Mesenteric fat pad (tissue), 1 donor: ENCODE measurements at regions not wholly inside any gene's neighbourhood (a gene's known extent, or its start where the extent isn't known, plus 50 kb on each side); places are given as distances from the start of the nearest gene placed in this dataset.

Source experiments
- DNase-seq: peaks from one replicate; pipeline ENCODE4 v3.0.0-alpha.2; 2020; ENCODE audit warnings: low spot score
- donor health status: DM: yes; HTN: yes; CAD: no.

DNA sequence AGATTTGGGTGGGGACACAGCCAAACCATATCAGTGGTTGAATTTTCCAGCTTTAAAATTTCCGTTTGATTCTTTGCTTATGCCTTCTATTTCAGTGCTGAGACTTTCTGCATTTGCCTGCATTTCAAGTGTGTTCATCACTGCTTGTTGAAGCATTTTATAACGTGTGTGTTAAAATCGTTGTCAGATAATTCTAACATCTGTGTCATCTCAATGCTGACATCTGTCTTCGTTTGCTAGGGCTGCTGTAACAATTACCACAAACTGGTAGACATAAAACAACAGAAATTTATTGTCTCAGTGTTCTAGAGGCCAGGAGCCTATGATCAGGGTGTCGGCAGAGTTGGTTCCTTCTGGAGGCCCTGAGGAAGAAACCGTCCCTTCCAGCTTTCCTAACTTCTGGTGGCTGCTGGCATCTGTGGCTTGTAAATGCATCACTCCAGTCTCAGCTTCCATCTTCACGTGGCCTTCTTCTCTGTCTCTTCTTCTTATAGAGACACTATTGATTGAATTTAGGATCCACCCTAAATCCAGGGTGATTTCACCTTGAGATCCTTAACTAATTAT lies 71.1 kb upstream of the SDK1 start:
- DNase-seq, result no peak

DNA sequence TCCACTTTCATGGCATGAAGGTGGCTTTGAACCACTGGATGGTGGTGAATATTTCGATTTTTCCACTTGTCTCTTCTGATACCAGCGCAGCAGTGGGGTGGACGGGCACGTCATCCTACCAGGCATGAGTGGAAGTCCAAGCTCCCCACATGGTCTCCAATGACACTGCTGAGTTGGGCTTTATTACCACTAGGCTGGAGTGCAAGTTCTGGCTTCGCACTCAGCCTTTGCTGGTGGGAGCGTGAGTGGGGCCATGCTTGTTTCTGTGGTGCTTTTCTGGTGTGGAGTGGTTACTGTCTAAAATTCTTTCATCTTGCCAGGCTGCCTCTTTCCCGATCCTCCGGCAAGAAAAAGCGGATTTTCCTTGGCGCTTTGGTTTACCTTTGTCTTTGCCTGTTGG lies 70.1 kb upstream of the SDK1 start:
- DNase-seq, result peak; percentile 60

GRCh38 chr7:3232228-3232627 lies 68.8 kb upstream of the SDK1 start:
- no peak for DNase-seq

DNA sequence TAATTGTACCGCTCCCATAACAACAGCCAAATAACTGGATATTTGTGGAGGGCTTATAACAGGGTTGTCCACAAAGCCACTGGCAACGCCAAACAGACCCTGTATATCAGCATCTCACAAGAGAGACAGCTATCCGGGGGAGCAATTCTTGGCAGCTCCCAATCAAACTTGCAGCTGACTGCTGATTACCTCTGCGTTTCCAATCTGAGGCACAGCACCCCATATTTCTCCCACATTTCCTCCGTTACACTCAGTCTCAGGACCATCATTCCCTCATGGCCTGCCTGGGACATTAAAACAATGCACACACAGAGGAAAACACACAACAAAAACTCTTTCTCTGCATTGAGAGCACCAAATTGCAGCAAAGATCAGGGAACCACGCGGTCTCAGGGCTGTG lies 67.8 kb upstream of the SDK1 start:
- no peak for DNase-seq

GRCh38 chr7:3234051-3234450 lies 67.0 kb upstream of the SDK1 start:
- DNase-seq, result peak; percentile 65

GRCh38 chr7:3234851-3235250 lies 66.2 kb upstream of the SDK1 start:
- DNase-seq, result peak; percentile 39

DNA sequence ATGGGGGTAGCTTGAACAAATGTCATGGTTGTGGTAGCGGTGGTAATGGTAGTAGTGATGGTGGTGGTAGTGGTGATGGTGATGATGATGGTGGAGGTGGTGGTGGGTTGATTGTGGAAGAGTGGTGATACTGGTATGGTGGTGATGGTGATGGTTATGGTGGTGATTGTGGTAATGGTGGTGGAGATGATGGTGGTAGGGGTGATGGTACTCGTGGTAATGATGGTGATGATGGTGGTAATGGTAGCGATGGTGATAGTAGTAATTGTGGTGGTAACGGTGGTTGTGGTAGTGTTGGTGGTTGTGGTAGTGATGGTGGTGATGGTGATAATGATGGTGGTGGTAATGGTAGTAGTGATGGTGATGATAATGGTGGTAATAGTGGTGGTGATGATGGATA lies 65.7 kb upstream of the SDK1 start:
- DNase-seq, result no peak

- no peak for DNase-seq
These were observed 64.8 kb upstream of the SDK1 start for GRCh38 chr7:3236268-3236667.

DNA sequence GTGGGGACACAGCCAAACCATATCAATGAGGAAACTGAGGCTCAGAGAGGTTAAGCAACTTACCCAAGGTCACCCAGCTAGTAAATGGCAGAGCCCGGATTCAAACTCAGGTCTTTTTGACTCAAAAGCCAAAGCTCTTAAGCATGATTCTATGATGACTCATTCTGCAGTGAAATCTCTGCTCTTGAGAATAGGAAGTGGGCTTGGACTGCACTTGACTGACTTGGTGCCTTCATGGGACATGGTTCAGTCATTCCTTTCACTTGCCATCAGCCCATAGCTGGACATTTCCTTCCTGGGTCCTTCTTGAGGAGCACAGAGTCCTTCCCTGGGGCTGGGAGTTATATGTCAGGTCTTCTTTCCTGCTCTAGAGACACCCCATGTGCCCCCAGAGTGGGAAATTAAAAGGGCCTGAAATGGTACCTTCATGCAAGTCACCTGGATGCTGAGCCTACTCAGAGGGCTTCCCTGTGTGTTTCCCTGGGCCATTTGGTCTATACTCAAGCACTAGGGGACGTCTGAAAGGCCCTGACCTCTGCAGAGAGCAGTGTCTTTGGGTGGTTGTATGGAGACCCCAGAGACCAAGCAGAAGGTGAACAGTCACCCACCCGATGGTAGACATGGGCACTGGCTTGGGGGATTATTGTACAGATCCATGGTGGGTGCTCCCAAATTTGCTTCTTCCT lies 62.4 kb upstream of the SDK1 start:
- peak; percentile 45 for DNase-seq

DNA sequence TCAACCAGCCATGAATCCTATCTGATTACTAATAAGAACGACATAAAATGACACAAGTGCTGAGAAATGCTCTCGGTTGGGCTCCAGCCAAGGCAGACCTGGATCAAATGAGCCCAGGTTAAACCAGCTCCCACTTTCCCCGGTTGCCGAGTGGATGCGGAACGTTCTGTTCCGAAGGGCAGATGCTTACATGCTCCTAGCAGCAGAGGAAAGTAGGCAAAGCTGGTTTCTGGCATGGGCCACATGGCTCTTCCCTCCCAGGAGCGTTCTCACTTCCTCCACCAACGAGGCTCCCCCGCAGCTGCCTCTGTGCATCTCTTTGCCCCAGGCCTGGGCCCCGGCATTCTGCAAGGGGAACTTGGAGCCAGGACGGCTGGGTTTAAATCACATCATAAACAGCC lies 61.8 kb upstream of the SDK1 start:
- DNase-seq, result no peak

DNA sequence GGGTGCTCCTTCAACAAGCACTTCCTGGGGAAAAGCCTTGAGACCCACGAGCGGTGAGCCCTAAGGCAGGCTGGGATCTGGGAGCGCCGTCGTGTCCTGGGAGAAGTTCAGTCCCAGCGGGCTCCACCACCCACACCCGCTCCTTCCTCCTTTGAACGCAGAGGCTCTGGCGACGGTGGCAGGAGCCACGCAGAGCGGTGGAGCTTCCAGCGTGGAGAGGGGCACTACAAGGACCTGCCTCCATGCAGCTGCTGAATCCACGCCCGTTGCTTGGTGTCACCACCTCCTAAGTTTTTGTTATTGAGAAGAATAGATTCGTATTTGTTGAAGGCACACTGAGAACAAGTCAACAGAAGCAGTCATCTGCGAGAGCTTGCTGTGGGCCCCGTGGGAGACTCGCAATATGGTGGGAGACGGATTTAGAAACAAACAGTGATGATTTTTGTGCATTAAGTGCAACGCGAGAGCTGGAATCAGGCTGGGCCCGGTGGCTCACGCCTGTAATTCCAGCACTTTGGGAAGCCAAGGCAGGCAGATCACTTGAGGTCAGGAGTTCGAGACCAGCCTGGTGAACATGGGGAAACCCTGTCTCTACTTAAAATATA lies 60.1 kb upstream of the SDK1 start:
- no peak for DNase-seq

- DNase-seq, result no peak
These were observed 59.3 kb upstream of the SDK1 start for GRCh38 chr7:3241686-3242258.

DNA sequence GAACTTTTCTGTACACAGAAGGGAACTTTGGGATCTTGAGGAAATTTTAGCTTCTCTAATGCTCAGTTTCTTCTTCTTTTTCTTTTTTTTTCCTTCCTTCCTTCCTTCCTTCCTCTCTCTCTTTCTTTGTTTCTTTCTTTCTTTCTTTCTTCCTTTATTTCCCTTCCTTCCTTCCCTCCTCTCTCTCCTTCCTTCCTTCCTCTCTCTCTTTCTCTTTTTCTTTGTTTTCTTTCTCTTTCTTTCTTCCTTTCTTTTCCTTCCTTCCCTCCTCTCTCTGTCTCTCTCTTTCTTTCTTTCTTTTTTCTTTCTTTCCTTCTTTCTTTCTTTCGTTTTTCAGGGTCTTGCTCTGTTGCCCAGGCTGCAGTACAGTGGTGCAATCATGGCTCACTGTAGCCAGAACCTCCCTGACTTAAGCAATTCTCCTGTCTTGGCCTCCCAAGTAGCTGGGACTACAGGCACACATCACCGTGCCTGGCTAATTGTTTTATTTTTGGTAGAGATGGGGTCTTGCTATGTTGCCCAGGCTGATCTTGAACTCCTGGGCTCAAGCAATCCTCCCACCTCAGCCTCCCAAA lies 58.6 kb upstream of the SDK1 start:
- DNase-seq, result no peak

DNA sequence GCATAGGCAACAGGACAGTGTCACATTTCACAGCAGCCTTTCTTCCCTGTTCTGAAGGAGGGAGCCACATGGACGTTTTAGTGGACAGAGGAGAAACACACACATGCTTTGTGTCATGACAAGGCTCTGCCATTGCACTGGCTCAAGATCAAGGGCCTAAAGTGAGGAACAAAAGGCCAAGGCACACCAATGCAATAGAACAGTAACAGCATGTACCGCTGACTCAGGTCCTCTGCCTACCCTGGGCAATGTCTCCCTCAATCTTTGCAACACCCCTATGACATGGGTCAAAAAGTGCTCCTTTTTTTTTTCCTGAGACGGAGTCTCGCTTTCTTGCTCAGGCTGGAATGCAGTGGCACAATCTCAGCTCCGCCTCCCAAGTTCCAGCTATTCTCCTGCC lies 57.8 kb upstream of the SDK1 start:
- DNase-seq, result no peak

GRCh38 chr7:3243680-3244079 lies 57.4 kb upstream of the SDK1 start:
- DNase-seq, result no peak

DNA sequence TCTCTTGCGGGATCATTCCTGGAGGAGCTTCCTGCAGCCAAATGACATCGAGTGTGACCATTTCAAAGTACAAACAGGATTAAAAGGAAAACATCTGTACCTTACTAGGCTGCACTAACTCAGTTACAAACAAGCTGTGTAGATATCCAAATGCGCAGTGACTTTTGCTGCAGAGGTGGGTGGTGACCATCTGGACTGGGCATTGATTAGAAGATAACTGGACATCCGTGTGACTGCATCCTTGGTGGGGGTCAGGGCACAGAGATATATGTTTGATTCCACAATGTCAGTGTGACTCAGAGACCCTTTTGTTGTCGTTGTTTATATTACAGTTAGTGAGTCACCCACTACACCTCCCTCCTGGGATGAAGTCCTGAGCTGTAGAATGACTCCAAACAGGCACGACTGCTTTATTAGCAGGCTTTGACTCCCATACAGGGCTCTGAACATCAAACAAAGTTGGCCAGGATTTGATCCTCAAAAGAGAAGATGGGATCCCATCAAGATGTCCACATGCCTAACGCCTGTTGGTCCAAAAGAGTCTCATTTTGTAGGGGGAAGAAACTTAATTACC lies 56.7 kb upstream of the SDK1 start:
- no peak for DNase-seq

DNA sequence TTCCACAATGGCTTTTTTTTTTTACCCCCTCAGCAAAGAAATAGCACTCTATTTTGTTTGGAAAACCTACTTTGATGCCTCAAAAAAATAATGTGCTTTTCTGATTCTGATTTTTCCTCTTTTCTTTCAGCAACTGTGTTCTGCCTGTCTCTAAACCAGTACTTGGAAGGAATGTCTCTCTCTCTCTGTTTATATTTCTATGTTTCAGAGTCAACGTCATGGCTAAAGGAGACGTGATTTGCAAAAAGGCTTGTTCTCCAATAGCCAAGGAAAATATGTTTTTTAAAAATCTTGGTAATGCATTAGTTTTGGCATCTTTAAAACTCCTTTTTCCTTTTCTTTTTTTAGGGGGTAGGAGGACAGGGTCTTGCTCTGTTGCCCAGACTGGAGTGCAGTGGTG lies 56.0 kb upstream of the SDK1 start:
- no peak for DNase-seq

DNA sequence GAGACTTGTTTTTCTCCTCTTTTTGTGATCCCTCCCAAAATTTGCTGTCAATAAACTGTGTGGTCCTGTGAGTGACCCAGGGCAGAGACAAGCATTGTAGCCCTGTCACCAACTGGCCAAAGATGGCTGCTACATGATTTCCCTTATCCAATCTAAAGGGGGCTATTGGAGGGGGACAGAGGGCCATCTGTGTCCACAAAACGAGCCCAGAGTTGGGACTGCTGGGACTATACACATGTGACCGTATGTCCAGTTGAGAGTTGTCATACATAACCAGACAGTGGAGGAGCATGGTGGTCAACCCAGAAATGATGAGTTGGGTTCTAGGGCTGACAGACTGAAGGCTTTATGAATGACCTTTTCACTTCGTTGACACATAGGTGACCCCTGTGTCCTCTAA lies 55.3 kb upstream of the SDK1 start:
- no peak for DNase-seq

DNA sequence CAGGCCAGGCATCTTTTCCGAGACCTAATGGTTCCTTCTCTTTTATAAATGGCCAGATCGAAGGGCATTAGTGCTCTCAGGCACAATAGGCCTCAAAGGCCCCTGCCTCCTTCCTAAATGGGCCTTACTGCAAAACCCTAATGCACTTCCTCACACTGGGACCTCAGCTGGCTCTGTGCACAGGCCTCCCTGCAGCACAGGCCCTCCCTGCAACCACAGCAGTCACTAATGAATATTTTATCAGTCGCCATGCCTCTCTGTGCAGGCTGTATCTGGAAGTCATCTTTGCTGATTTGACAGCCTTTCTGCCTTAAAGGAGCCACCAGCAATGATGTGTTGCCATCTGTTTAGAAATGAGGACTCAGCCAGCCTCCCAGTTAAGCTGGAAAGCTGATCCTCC lies 54.9 kb upstream of the SDK1 start:
- no peak for DNase-seq

DNA sequence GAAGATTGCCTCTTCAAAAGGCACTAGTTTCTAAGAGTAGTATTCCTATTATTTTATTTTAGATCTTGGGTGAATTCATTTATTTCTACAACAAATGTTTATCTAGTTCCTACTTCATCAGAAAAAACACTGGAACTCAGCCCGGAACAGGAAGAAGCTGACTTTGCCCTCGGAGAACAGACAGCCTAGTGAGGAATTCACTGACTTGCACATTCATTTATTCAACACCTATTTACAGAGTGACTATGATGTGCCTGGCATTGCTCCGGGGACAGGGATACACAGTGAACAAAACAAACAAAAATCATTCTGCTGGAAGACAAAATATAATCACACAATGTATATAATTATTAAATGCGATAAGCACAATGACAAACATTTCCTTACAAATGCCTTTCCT lies 54.4 kb upstream of the SDK1 start:
- no peak for DNase-seq

- DNase-seq, result no peak
These were observed 50.3 kb upstream of the SDK1 start for GRCh38 chr7:3250725-3251124.
